A673 (cell line): ENCODE measurements at regions not wholly inside any gene's neighbourhood (a gene's known extent, or its start where the extent isn't known, plus 50 kb on each side); places are given as distances from the start of the nearest gene placed in this dataset.

Source experiments
- EZH2 ChIP-seq: fragments of 200-600 bp; sonication (generic); IDR thresholded peaks from 2 replicates; pipeline ENCODE4 v1.6.1; 2017; ENCODE audit warnings: borderline replicate concordance, low read depth, mild to moderate bottlenecking, mixed read lengths, antibody characterized with exemption, low read length; ENCODE audit not compliant: poor library complexity, severe bottlenecking
- TF ChIP-seq, protein P1 (sequence below): fragments of 300-800, 200-600 bp; sonication (generic); conservative IDR thresholded peaks from 2 replicates; pipeline ENCODE4 v1.5.1; 2017; ENCODE audit warnings: low read depth, mild to moderate bottlenecking, antibody characterized with exemption, low read length, moderate library complexity, mixed read lengths

DNA sequence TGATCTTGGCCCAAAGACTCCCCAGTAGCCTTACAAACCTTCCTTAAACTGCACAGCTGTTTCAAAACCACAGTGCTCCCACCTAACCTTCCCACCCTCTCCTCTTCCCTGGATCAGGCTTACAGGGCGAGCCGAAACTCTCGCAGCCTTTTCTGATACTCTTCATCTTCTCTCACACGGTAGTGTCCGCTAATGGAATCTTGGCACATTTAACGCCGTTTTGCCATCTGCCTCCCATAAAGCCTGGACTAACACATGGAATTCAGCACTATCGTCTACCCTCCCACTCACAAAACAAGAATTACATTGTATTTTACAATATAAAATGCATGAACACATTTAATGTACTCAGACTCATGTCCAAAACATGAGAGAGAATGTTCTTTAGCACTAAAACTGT is 135.9 kb downstream of the RAP2A start:
- TF ChIP-seq, protein P1, sequence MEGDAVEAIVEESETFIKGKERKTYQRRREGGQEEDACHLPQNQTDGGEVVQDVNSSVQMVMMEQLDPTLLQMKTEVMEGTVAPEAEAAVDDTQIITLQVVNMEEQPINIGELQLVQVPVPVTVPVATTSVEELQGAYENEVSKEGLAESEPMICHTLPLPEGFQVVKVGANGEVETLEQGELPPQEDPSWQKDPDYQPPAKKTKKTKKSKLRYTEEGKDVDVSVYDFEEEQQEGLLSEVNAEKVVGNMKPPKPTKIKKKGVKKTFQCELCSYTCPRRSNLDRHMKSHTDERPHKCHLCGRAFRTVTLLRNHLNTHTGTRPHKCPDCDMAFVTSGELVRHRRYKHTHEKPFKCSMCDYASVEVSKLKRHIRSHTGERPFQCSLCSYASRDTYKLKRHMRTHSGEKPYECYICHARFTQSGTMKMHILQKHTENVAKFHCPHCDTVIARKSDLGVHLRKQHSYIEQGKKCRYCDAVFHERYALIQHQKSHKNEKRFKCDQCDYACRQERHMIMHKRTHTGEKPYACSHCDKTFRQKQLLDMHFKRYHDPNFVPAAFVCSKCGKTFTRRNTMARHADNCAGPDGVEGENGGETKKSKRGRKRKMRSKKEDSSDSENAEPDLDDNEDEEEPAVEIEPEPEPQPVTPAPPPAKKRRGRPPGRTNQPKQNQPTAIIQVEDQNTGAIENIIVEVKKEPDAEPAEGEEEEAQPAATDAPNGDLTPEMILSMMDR, result no peak
- no peak for TF ChIP-seq EZH2
